Duodenal mucosa (tissue), 2 donors: ENCODE measurements at regions not wholly inside any gene's neighbourhood (a gene's known extent, or its start where the extent isn't known, plus 50 kb on each side); places are given as distances from the start of the nearest gene placed in this dataset.
"Not testable (repeated sequence)": the region's sequence is repeated elsewhere in the genome, so short reads cannot be mapped to it uniquely, and the experiment has no call there.

Experiments
- H3K27ac ChIP-seq: one replicate; pipeline ENCODE4 v1.7.0; 2013; ENCODE audit warnings: low read depth, low read length
- H3K27me3 ChIP-seq, 2 donors: one replicate each; pipeline ENCODE4 v1.7.0; 2013; ENCODE audit warnings: low read length in 2 of 2, control low read depth in 1 of 2; ENCODE audit not compliant: insufficient read depth in 2 of 2, control insufficient read depth in 1 of 2
- H3K36me3 ChIP-seq, 2 donors: one replicate each; pipeline ENCODE4 v1.7.0; 2013; ENCODE audit warnings: low read length in 2 of 2, control low read depth in 1 of 2; ENCODE audit not compliant: insufficient read depth in 2 of 2, control insufficient read depth in 1 of 2
- H3K4me1 ChIP-seq, 2 donors: one replicate each; pipeline ENCODE4 v1.7.0; 2013; ENCODE audit warnings: low read length in 2 of 2, control low read depth in 1 of 2; ENCODE audit not compliant: insufficient read depth in 2 of 2, control insufficient read depth in 1 of 2
- H3K4me3 ChIP-seq, 2 donors: one replicate each; pipeline ENCODE4 v1.7.0; 2013; ENCODE audit warnings: low read length in 2 of 2, low read depth in 1 of 2
- H3K9ac ChIP-seq, 2 donors: one replicate each; pipeline ENCODE4 v1.7.0; 2013; ENCODE audit warnings: low read length in 2 of 2, low read depth in 1 of 2
- H3K9me3 ChIP-seq, 2 donors: one replicate each; pipeline ENCODE4 v1.7.0; 2013; ENCODE audit warnings: low read length in 2 of 2, control low read depth in 1 of 2; ENCODE audit not compliant: control insufficient read depth in 1 of 2

GRCh38 chr1:184836934-184837895 lies 82.6 kb upstream of the EDEM3 start:
- peaks cover 31 to 32% of the 10 kb centered on the region in 2 donors for H3K4me1 ChIP-seq
- H3K9ac ChIP-seq: no peak overlapping the region
- no peaks in the 10 kb centered on the region for H3K36me3 ChIP-seq
- peak overlapping the region in 1 of 2 donors; percentile 4 for H3K4me3 ChIP-seq
- H3K27me3 ChIP-seq: no peaks in the 10 kb centered on the region
- H3K9me3 ChIP-seq: no peaks in the 10 kb centered on the region
- no peak overlapping the region for H3K27ac ChIP-seq

GRCh38 chr1:184836141-184836540 lies 81.5 kb upstream of the EDEM3 start:
- peaks cover 31 to 32% of the 10 kb centered on the region in 2 donors for H3K4me1 ChIP-seq
- no peak overlapping the region for H3K27ac ChIP-seq
- no peak overlapping the region for H3K9ac ChIP-seq
- no peaks in the 10 kb centered on the region for H3K9me3 ChIP-seq
- H3K36me3 ChIP-seq: no peaks in the 10 kb centered on the region
- peak overlapping the region in 1 of 2 donors; percentile 2 for H3K4me3 ChIP-seq
- no peaks in the 10 kb centered on the region for H3K27me3 ChIP-seq

GRCh38 chr1:184833994-184834393 lies 79.3 kb upstream of the EDEM3 start:
- not testable (repeated sequence) for H3K27ac ChIP-seq, H3K9ac ChIP-seq, H3K9me3 ChIP-seq, H3K4me3 ChIP-seq, H3K36me3 ChIP-seq, H3K27me3 ChIP-seq
- H3K4me1 ChIP-seq: peaks cover 31% of the 10 kb centered on the region in 2 donors

- H3K27me3 ChIP-seq: no peaks in the 10 kb centered on the region
- H3K27ac ChIP-seq: no peak overlapping the region
- H3K4me3 ChIP-seq: no peak overlapping the region
- H3K9ac ChIP-seq: no peak overlapping the region
- peaks cover 17% of the 10 kb centered on the region in 2 donors for H3K4me1 ChIP-seq
- H3K9me3 ChIP-seq: no peaks in the 10 kb centered on the region
- H3K36me3 ChIP-seq: no peaks in the 10 kb centered on the region
Observed at GRCh38 chr1:184832517-184832916, 77.9 kb upstream of the EDEM3 start.

- not testable (repeated sequence) for H3K36me3 ChIP-seq, H3K9me3 ChIP-seq, H3K4me1 ChIP-seq, H3K4me3 ChIP-seq, H3K27me3 ChIP-seq, H3K27ac ChIP-seq, H3K9ac ChIP-seq
Observed at GRCh38 chr1:184829496-184829895, 74.8 kb upstream of the EDEM3 start.

- Histone ChIP-seq H3K4me3 (no peak overlapping the region), H3K9me3 (no peaks in the 10 kb centered on the region), H3K36me3 (no peaks in the 10 kb centered on the region), H3K9ac (no peak overlapping the region), H3K27ac (no peak overlapping the region), H3K4me1 (peaks cover 0 to 9% of the 10 kb centered on the region in 2 donors), H3K27me3 (no peaks in the 10 kb centered on the region)
Observed at GRCh38 chr1:184828369-184828717, 73.7 kb upstream of the EDEM3 start.

GRCh38 chr1:184827600-184828368 lies 73.1 kb upstream of the EDEM3 start:
- H3K9me3 ChIP-seq: no peaks in the 10 kb centered on the region
- no peak overlapping the region for H3K27ac ChIP-seq
- H3K4me3 ChIP-seq: no peak overlapping the region
- peaks cover 5 to 14% of the 10 kb centered on the region in 2 donors for H3K4me1 ChIP-seq
- H3K36me3 ChIP-seq: peaks cover 0 to under 1% of the 10 kb centered on the region in 2 donors
- H3K27me3 ChIP-seq: no peaks in the 10 kb centered on the region
- H3K9ac ChIP-seq: no peak overlapping the region

- H3K4me1 ChIP-seq: peaks cover 11 to 20% of the 10 kb centered on the region in 2 donors
- H3K9ac ChIP-seq: no peak overlapping the region
- no peak overlapping the region for H3K27ac ChIP-seq
- H3K27me3 ChIP-seq: no peaks in the 10 kb centered on the region
- H3K9me3 ChIP-seq: no peaks in the 10 kb centered on the region
- no peak overlapping the region for H3K4me3 ChIP-seq
- H3K36me3 ChIP-seq: peaks cover 0 to 11% of the 10 kb centered on the region in 2 donors
Observed at GRCh38 chr1:184826001-184826400, 71.3 kb upstream of the EDEM3 start.

- Histone ChIP-seq H3K27me3 (no peaks in the 10 kb centered on the region), H3K4me1 (peaks cover 11 to 20% of the 10 kb centered on the region in 2 donors), H3K9ac (no peak overlapping the region), H3K4me3 (no peak overlapping the region), H3K36me3 (peaks cover 0 to 14% of the 10 kb centered on the region in 2 donors), H3K9me3 (no peaks in the 10 kb centered on the region), H3K27ac (no peak overlapping the region)
Observed at GRCh38 chr1:184825571-184825970, 70.9 kb upstream of the EDEM3 start.

- H3K9me3 ChIP-seq: no peaks in the 10 kb centered on the region
- no peak overlapping the region for H3K9ac ChIP-seq
- H3K4me1 ChIP-seq: peaks cover 11 to 20% of the 10 kb centered on the region in 2 donors
- H3K27ac ChIP-seq: no peak overlapping the region
- H3K36me3 ChIP-seq: peaks cover 0 to 19% of the 10 kb centered on the region in 2 donors
- H3K27me3 ChIP-seq: no peaks in the 10 kb centered on the region
- no peak overlapping the region for H3K4me3 ChIP-seq
Observed at GRCh38 chr1:184824691-184825323, 70.1 kb upstream of the EDEM3 start.
